OCI-M2 (cell line): ENCODE measurements at regions not wholly inside any gene's neighbourhood (a gene's known extent, or its start where the extent isn't known, plus 50 kb on each side); places are given as distances from the start of the nearest gene placed in this dataset.
"Not testable (repeated sequence)": the region's sequence is repeated elsewhere in the genome, so short reads cannot be mapped to it uniquely, and the experiment has no call there.

Source experiments
- DNase-seq: peaks from one replicate; lab custom pipeline; 2025; ENCODE audit not compliant: unreplicated experiment; lab: John Stamatoyannopoulos, UW

DNA sequence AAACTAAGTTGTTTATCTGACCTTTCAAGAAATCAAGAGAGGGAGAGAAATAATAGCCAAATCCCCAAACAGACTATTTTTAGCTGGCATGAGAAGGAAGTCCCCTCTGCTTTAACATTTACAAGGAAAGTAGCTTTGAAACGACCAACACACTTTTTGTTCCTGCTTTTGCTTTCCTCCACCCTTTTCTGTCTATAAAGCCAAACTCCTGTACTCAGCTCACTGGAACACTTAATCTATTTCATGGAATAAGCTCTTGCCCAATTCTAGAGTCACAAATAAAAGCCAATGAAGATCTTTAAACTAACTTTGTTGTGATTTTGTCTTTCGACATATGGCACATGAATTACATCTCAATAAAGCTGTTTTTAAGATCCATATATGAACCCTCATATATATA is 86.8 kb upstream of the CCDC71L start:
- DNase-seq: no peak

DNA sequence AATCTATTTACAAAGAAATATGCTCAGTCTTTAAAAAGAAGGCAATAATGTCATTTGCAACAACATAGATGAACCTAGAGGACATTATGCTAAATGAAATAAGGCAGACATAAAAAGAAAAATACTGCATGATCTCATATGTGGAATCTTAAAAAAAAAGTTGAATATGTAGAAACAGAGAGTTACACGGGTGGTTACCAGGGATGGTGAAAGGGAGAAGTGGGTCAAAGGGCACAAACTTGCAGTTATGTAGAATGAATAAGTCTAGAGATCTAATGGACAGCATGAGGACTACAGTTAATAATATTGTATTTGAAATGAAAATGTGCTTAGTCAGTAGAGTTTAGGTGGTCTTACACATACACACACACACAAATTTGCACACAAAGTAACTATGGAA is 88.2 kb upstream of the CCDC71L start:
- DNase-seq: no peak

DNA sequence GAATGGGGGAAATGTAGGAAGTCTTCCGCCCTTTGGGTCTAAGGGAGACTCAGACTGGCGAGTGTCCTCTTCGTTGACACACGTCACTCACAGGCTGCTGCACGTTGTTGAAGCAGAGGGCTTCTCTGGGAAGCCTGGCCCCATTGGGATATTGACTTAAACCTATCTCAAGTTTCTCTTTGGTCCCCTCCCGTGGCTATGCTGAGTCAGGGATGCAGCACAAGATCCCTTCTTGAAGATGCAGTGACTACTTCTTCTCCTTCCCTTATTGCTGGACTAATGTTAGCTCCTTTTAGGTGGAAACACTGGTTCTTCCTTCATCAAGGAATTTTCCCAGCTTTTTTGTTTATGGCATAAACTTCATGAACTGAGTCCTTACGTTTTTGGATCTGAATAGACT is 89.8 kb upstream of the CCDC71L start:
- no peak for DNase-seq

DNA sequence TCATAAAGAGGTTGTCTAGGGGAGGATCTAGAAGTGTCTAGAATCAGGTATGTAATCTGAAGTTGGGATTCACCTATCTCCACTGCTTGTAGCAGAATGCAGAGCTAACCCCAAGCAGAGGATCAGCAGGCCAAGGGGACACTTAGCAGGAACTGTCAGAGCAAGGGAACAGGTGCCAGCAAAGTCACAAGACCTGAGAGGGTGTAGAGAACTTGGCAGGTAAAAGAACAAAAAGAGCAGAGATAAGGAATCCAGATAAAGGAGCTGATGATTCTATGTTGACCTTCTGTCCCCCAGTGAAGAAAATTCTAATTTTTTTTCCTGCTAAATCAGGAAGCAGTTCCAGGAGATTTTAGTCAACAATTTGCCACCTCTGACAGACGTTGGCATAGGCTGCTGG is 91.4 kb upstream of the CCDC71L start:
- DNase-seq: no peak

- not testable (repeated sequence) for DNase-seq
These were observed 94.1 kb upstream of the CCDC71L start for GRCh38 chr7:106755024-106755423.

DNA sequence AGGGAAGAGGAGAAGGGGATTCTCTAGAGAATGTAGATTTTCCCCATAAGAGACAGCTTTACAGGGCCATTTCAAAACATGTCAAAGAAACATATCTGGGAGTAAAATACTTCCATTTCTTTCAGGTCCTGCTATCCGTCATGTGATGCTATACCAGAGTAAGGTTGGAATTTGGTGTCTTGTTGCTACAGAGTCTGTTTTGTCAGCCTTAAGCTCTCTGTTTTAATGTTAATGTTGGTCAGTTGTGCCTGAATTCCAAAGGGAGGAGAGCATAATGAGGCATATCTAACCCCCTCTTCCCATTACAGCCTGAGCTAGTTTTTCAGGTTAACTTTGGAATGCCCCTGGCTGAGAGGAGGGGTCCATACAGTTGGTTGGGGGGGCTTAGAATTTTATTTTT is 94.7 kb upstream of the CCDC71L start:
- no peak for DNase-seq

GRCh38 chr7:106756071-106756470 is 95.1 kb upstream of the CCDC71L start:
- no peak for DNase-seq

GRCh38 chr7:106756884-106757283 is 95.9 kb upstream of the CCDC71L start:
- DNase-seq: no peak

- DNase-seq: no peak
These were observed 96.9 kb upstream of the CCDC71L start for GRCh38 chr7:106757846-106758245.

GRCh38 chr7:106762845-106763244 is 101.9 kb upstream of the CCDC71L start:
- not testable (repeated sequence) for DNase-seq

- no peak for DNase-seq
These were observed 101.4 kb upstream of the PIK3CG start for GRCh38 chr7:106763717-106764116.

GRCh38 chr7:106765727-106766355 is 99.2 kb upstream of the PIK3CG start:
- no peak for DNase-seq

GRCh38 chr7:106766551-106766950 is 98.5 kb upstream of the PIK3CG start:
- DNase-seq: no peak

- DNase-seq: no peak
These were observed 98.0 kb upstream of the PIK3CG start for GRCh38 chr7:106767078-106767477.

DNA sequence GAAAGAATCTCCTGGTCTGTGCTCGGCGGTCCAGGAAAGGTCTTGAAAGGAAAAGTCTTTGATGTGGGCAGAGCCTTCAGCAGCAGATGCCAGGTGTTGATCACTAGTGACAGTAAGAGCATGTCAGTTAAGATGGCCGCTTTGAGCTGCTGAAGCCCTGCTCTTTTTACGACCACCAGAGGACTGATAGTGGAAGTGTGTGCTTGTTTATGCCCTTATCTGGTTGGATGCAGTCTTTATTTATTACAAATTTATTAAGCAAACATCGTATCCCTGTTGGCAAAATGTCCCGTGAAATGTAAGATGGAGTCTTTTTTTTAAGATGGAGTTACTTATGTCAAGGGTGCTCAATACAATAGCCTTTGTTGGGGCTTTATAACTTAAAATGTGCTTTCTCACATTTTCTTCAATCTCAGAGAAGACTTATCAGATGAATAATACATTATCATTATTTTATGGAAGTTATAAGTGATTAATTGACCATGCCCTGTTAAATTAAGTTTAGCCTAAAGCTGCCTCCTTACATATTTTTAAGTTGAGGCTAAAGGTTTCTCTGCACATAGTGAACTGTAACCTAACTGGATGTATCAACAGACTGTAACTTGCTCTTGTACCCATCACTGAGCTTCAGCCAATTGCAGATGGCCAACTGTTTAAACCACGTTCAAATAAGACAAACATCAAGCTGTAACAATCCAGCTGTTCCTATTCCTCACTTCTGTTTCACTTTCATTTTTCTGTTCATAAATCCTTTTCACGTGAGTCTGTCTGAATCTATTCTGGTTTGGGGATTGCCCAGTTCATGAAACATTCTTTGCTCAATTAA is 97.4 kb upstream of the PIK3CG start:
- DNase-seq: no peak

DNA sequence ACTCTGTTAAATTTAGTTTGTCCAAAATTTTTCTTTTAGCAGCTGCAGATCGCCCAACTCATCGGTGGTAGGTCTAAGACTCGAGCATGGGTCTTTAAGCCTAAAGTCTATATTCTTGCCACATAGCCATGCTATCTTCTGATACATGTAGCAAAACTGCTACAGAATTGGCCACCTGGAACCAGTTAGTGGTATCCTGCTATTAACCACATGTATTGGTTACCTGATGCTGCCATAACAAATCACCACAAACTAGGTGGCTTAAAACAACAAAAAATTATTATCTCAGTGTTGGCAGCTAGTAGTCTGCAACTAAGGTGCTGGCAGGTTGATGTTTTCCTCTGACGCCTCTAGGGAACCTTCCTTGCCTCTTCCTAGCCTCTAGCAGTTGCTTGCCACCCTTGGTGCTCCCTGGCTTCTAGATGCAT is 96.7 kb upstream of the PIK3CG start:
- DNase-seq: no peak

GRCh38 chr7:106770191-106770590 is 94.9 kb upstream of the PIK3CG start:
- DNase-seq: no peak

DNA sequence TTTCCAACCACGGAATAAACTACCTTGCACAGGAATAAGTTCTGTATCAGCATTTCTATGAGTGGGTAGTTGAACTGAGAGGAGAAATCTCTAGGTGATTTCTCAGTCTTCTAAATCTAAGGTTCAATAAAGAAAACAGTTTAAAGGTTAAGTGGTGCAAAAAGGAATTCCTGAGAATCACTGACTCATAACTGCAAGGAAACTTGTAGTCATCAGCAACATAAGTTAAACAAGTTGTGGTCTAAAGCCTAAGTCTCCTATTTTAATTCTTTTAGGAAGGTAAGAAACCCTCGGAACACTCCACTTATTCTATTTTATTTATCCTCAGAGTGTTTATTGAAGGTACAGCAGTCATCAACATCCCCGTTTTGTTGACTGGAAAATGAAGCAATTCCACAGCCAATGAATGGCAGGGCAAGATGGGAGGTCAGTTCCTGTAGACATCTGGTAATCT is 92.4 kb upstream of the PIK3CG start:
- no peak for DNase-seq

DNA sequence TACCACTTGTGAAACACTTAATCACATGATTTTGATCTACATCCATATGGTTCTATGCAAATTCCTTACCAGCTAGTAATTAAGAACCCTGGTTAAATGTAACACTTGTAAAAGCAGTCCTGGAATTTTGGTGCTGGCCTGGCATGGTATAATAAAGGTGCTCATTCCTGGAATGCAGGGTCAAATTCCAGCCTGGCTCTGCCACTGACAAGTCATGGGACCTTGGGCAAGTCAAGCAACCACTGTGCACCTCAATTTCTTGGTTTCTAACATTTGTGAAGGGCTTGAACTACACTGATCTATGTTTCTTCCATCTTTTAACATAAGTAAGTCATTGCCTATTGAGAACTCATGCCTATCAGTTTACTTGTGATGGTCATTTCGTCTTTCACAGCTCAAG is 91.9 kb upstream of the PIK3CG start:
- no peak for DNase-seq

- DNase-seq: no peak
These were observed 91.4 kb upstream of the PIK3CG start for GRCh38 chr7:106773721-106774120.

- no peak for DNase-seq
These were observed 90.8 kb upstream of the PIK3CG start for GRCh38 chr7:106774213-106774767.
